Caco-2 (cell line): ENCODE measurements at regions not wholly inside any gene's neighbourhood (a gene's known extent, or its start where the extent isn't known, plus 50 kb on each side); places are given as distances from the start of the nearest gene placed in this dataset.
"Not testable (repeated sequence)": the region's sequence is repeated elsewhere in the genome, so short reads cannot be mapped to it uniquely, and the experiment has no call there.

Experiments used
- BruUV-seq: library from RNA; stranded (reverse); fragments of 400-500 nt; replicated peaks from 2 replicates; lab custom pipeline; 2021; lab: Mats Ljungman, UMichigan
- CTCF ChIA-PET: fragments of 300-600 bp; sonication (Branson Sonifier 250); formaldehyde crosslinking; loops from one replicate; lab custom pipeline; 2022; ENCODE audit warnings: antibody characterized with exemption; lab: Charles Lee
- POLR2A ChIA-PET: fragments of 300-600 bp; sonication (Branson Sonifier 250); formaldehyde crosslinking; loops from one replicate; lab custom pipeline; 2022; ENCODE audit warnings: antibody characterized with exemption; lab: Charles Lee
- DNase-seq, 2 experiments: peaks; one replicate each; pipeline versions ENCODE4 v3.0.0 to v3.0.0-alpha.2; 2020 to 2022
- H3K27me3 ChIP-seq: replicated peaks from 2 replicates; pipeline ENCODE4 v1.6.0; 2011; ENCODE audit warnings: low read length; ENCODE audit not compliant: control insufficient read depth, insufficient read depth
- H3K36me3 ChIP-seq: 2 replicates; pipeline ENCODE4 v1.5.1; 2011; ENCODE audit warnings: low read length; ENCODE audit not compliant: control insufficient read depth, insufficient read depth
- H3K4me1 ChIP-seq: fragments of 250-450 bp; sonication (Bioruptor Pico); 2 replicates; pipeline ENCODE4 v1.5.1; 2020; ENCODE audit warnings: mild to moderate bottlenecking
- H3K4me3 ChIP-seq: 2 replicates; pipeline ENCODE4 v1.5.1; 2011; ENCODE audit warnings: low read depth, mild to moderate bottlenecking, control low read depth, low read length
- H3K9me3 ChIP-seq: fragments of 250-450 bp; sonication (Bioruptor Pico); 2 replicates; pipeline ENCODE4 v1.5.1; 2020; ENCODE audit warnings: mild to moderate bottlenecking, moderate library complexity
- H3K27ac Mint-ChIP-seq: one replicate; pipeline ENCODE4 v1.8.0; 2022; ENCODE audit warnings: mixed read lengths; ENCODE audit not compliant: unreplicated experiment
- H3K27me3 Mint-ChIP-seq: one replicate; pipeline ENCODE4 v1.8.0; 2022; ENCODE audit warnings: mixed read lengths; ENCODE audit not compliant: insufficient read depth, unreplicated experiment
- H3K36me3 Mint-ChIP-seq: one replicate; pipeline ENCODE4 v1.8.0; 2022; ENCODE audit warnings: mild to moderate bottlenecking, mixed read lengths; ENCODE audit not compliant: insufficient read depth, unreplicated experiment
- H3K4me1 Mint-ChIP-seq: one replicate; pipeline ENCODE4 v1.8.0; 2022; ENCODE audit warnings: low read depth, mixed read lengths; ENCODE audit not compliant: unreplicated experiment
- H3K4me3 Mint-ChIP-seq: one replicate; pipeline ENCODE4 v1.8.0; 2022; ENCODE audit warnings: mild to moderate bottlenecking, moderate library complexity, mixed read lengths; ENCODE audit not compliant: unreplicated experiment
- H3K9me3 Mint-ChIP-seq: one replicate; pipeline ENCODE4 v1.8.0; 2022; ENCODE audit warnings: mixed read lengths; ENCODE audit not compliant: unreplicated experiment
- CTCF ChIP-seq, 2 experiments: fragments of 200-600 bp in 1 of 2; IDR thresholded peaks; 1 replicate in 1 of 2; 2 replicates in 1 of 2; pipeline versions ENCODE4 v1.5.1 to v1.8.0; 2011 to 2022; ENCODE audit warnings: antibody characterized with exemption in 1 of 2, control low read depth in 1 of 2, inconsistent platforms in 1 of 2, low read depth in 1 of 2, low read length in 1 of 2, mild to moderate bottlenecking in 1 of 2, moderate library complexity in 1 of 2; ENCODE audit not compliant: insufficient read depth in 1 of 2, severe bottlenecking in 1 of 2, unreplicated experiment in 1 of 2
- intact Hi-C: fragments of 100-400 bp; cut with micrococcal nuclease; formaldehyde crosslinking; loops from one replicate; pipeline ENCODE4 v1.10.0; 2022; ENCODE audit not compliant: unreplicated experiment

- H3K4me3 Mint-ChIP-seq, H3K9me3 ChIP-seq, H3K4me3 ChIP-seq, H3K27ac Mint-ChIP-seq, intact Hi-C loops, H3K27me3 Mint-ChIP-seq, H3K9me3 Mint-ChIP-seq, H3K36me3 ChIP-seq, H3K27me3 ChIP-seq, H3K4me1 Mint-ChIP-seq, BruUV-seq, H3K36me3 Mint-ChIP-seq, DNase-seq, H3K4me1 ChIP-seq: not testable (repeated sequence)
- ChIA-PET CTCF (interaction anchor here (1.2 to 1.7 kb wide), 2 partner anchors 13 to 64 kb away, joined by 3 to 7 read pairs; no protein-coding TSS in a partner anchor), POLR2A (interaction anchor here (0.6 kb wide), 1 partner anchor 1146 kb away, joined by 3 read pairs; no protein-coding TSS in a partner anchor)
These were observed 63.4 kb upstream of the DDHD1 start for GRCh38 chr14:53216478-53216877.

- Histone ChIP-seq H3K4me1 (no peaks in the 10 kb centered on the region), H3K9me3 (no peaks in the 10 kb centered on the region), H3K36me3 (no peaks in the 10 kb centered on the region), H3K4me3 (no peak overlapping the region), H3K27me3 (no peaks in the 10 kb centered on the region)
- ChIA-PET POLR2A (no interaction called here), CTCF (no interaction called here)
- DNase-seq, result no peak
- H3K36me3 Mint-ChIP-seq, result no peaks in the 10 kb centered on the region
- no peak for TF ChIP-seq CTCF (IDR thresholded peaks at IDR 0.05; ENCODE audit: insufficient read depth in 1 of 2, low read depth in 1 of 2, low read length in 1 of 2, severe bottlenecking in 1 of 2, unreplicated experiment in 1 of 2)
- H3K27ac Mint-ChIP-seq, result no peak overlapping the region
- intact Hi-C loops, result no loop called here
- BruUV-seq, result no TSS peak
- H3K9me3 Mint-ChIP-seq, result no peaks in the 10 kb centered on the region
- no peaks in the 10 kb centered on the region for H3K27me3 Mint-ChIP-seq
- H3K4me3 Mint-ChIP-seq, result no peak overlapping the region
- H3K4me1 Mint-ChIP-seq, result no peaks in the 10 kb centered on the region
These were observed 62.0 kb upstream of the DDHD1 start for GRCh38 chr14:53215101-53215500.

GRCh38 chr14:53214384-53214783, 61.3 kb upstream of the DDHD1 start:
- no peaks in the 10 kb centered on the region for H3K4me1 Mint-ChIP-seq
- no peaks in the 10 kb centered on the region for H3K36me3 ChIP-seq

More at GRCh38 chr14:53214384-53214783, 61.3 kb upstream of the DDHD1 start:
- Mint-ChIP-seq H3K36me3 (no peaks in the 10 kb centered on the region), H3K27me3 (no peaks in the 10 kb centered on the region), H3K27ac (no peak overlapping the region), H3K4me3 (no peak overlapping the region), H3K9me3 (no peaks in the 10 kb centered on the region)
- Histone ChIP-seq H3K4me3 (no peak overlapping the region), H3K4me1 (no peaks in the 10 kb centered on the region), H3K9me3 (no peaks in the 10 kb centered on the region), H3K27me3 (no peaks in the 10 kb centered on the region)
- no peak for TF ChIP-seq CTCF (IDR thresholded peaks at IDR 0.05; ENCODE audit: insufficient read depth in 1 of 2, low read depth in 1 of 2, low read length in 1 of 2, severe bottlenecking in 1 of 2, unreplicated experiment in 1 of 2)
- ChIA-PET CTCF (no interaction called here), POLR2A (no interaction called here)
- no peak for DNase-seq
- BruUV-seq, result no TSS peak
- intact Hi-C loops, result no loop called here
